ENCODE measurements at regions not wholly inside any gene's neighbourhood (a gene's known extent, or its start where the extent isn't known, plus 50 kb on each side); places are given as distances from the start of the nearest gene placed in this dataset.

DNA sequence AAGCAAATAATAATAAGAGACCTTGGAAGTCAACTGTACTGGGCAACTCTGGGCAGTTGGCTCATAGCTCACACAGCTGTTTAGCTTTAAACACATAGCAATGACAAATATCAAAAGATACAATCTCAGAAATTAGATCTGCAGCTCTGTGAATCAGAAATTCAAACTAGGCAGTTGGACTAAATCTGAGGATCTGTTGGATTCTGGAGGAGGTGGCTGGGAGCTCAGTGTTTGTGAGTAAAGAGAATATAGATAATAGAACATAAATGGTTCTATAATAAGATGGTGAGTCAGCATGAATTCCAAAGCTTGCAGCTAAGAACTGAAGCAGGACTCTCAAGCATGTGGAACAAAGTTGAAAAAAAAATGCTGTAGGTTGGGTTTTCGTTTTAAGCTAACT, 1949.4 kb upstream of the SEL1L start:
- Mint-ChIP-seq H3K9me3 (ENCODE audit: unreplicated experiment) (no peaks in the 10 kb centered on the region), H3K4me3 (ENCODE audit: unreplicated experiment) (no peak overlapping the region), H3K4me1 (ENCODE audit: insufficient read depth, unreplicated experiment) (peaks cover 7% of the 10 kb centered on the region), H3K27me3 (ENCODE audit: insufficient read depth, unreplicated experiment) (no peaks in the 10 kb centered on the region), H3K27ac (ENCODE audit: low read depth, unreplicated experiment) (no peak overlapping the region), H3K36me3 (ENCODE audit: insufficient read depth, unreplicated experiment) (no peaks in the 10 kb centered on the region)
- no TSS peak for BruUV-seq (replicated peaks)
- TF ChIP-seq, protein P1, sequence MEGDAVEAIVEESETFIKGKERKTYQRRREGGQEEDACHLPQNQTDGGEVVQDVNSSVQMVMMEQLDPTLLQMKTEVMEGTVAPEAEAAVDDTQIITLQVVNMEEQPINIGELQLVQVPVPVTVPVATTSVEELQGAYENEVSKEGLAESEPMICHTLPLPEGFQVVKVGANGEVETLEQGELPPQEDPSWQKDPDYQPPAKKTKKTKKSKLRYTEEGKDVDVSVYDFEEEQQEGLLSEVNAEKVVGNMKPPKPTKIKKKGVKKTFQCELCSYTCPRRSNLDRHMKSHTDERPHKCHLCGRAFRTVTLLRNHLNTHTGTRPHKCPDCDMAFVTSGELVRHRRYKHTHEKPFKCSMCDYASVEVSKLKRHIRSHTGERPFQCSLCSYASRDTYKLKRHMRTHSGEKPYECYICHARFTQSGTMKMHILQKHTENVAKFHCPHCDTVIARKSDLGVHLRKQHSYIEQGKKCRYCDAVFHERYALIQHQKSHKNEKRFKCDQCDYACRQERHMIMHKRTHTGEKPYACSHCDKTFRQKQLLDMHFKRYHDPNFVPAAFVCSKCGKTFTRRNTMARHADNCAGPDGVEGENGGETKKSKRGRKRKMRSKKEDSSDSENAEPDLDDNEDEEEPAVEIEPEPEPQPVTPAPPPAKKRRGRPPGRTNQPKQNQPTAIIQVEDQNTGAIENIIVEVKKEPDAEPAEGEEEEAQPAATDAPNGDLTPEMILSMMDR (IDR thresholded peaks at IDR 0.05; ENCODE audit: unreplicated experiment), result no peak
- no peak for DNase-seq (ENCODE audit: unreplicated experiment)
- POLR2A ChIA-PET, result interaction anchor here (0.5 kb wide), 1 partner anchor 145 kb away, joined by 3 read pairs; no protein-coding TSS in a partner anchor
- CTCF ChIA-PET, result no interaction called here
- intact Hi-C loops (cut with micrococcal nuclease), result no loop called here

DNA sequence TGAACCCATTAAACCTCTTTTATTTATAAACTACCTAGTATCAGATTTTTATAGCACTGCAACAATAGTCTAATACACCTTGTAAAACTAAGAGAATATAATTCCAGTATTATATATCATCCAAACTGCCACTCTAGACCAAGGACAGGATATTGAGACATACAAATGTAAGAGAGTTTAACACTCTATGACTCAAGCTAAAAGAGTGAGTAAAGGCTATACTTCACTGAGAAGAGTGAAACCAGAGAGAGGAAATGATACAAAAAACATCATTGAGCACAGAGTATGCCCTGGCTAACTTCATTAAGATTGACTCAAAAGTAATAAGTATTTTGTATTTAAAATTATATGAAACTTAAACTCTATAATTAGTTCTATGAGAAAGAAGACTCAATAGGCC, 1951.9 kb upstream of the SEL1L start:
- no peak for DNase-seq (ENCODE audit: unreplicated experiment)
- intact Hi-C loops (cut with micrococcal nuclease), result no loop called here
- no peaks in the 10 kb centered on the region for H3K9me3 Mint-ChIP-seq (ENCODE audit: unreplicated experiment)
- no peak overlapping the region for H3K4me3 Mint-ChIP-seq (ENCODE audit: unreplicated experiment)
- CTCF ChIA-PET, result no interaction called here
- H3K4me1 Mint-ChIP-seq (ENCODE audit: insufficient read depth, unreplicated experiment), result peaks cover 7% of the 10 kb centered on the region
- no peak overlapping the region for H3K27ac Mint-ChIP-seq (ENCODE audit: low read depth, unreplicated experiment)
- BruUV-seq (replicated peaks), result no TSS peak
- POLR2A ChIA-PET, result no interaction called here
- TF ChIP-seq, protein P1 (IDR thresholded peaks at IDR 0.05; ENCODE audit: unreplicated experiment), result no peak
- H3K36me3 Mint-ChIP-seq (ENCODE audit: insufficient read depth, unreplicated experiment), result no peaks in the 10 kb centered on the region
- no peaks in the 10 kb centered on the region for H3K27me3 Mint-ChIP-seq (ENCODE audit: insufficient read depth, unreplicated experiment)

DNA sequence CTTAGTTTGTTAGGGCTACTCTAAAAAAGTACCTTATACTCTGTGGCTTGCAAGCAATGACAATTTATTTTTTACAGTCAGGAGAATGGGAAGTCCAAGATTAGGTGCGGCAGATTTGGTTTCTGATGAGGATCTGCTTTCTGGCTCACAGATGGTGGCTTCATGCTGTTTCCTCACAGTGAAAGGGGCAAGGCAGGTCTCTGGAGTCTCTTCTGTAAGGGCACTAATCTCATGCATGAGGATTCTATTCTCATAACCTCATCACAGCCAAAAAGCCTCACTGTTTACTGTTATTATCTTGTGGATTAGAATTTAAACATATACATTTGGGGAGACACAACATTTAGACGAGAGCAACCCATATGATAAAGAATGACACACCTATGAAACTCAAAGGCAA, 1957.4 kb upstream of the SEL1L start:
- DNase-seq (ENCODE audit: unreplicated experiment), result no peak
- intact Hi-C loops (cut with micrococcal nuclease), result no loop called here
- no peaks in the 10 kb centered on the region for H3K4me1 Mint-ChIP-seq (ENCODE audit: insufficient read depth, unreplicated experiment)
- BruUV-seq (replicated peaks), result no TSS peak
- TF ChIP-seq, protein P1 (IDR thresholded peaks at IDR 0.05; ENCODE audit: unreplicated experiment), result no peak
- ChIA-PET CTCF (no interaction called here), POLR2A (no interaction called here)
- H3K27ac Mint-ChIP-seq (ENCODE audit: low read depth, unreplicated experiment), result no peak overlapping the region
- H3K36me3 Mint-ChIP-seq (ENCODE audit: insufficient read depth, unreplicated experiment), result no peaks in the 10 kb centered on the region
- no peaks in the 10 kb centered on the region for H3K9me3 Mint-ChIP-seq (ENCODE audit: unreplicated experiment)
- H3K4me3 Mint-ChIP-seq (ENCODE audit: unreplicated experiment), result no peak overlapping the region
- H3K27me3 Mint-ChIP-seq (ENCODE audit: insufficient read depth, unreplicated experiment), result no peaks in the 10 kb centered on the region

DNA sequence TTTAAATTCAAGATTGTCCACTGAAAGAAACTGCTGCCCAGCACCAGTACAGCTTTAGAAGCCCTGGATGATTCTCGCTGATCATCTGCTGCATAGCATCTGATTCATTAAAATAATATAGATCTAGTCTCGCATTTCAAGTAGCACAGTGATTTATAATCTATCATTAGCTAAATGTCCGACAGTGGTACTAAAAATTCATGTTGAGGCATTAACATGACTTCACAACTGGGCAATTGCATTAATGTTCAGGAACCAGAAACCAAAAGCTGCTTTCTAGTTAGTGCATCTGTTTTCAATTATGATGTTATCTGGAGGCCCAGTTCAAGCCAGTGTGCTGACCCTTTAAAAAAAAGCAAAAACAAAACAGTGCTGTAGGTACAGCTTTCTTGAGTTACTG, 1987.2 kb upstream of the SEL1L start:
- peaks cover 7% of the 10 kb centered on the region for H3K9me3 Mint-ChIP-seq (ENCODE audit: unreplicated experiment)
- H3K4me1 Mint-ChIP-seq (ENCODE audit: insufficient read depth, unreplicated experiment), result no peaks in the 10 kb centered on the region
- H3K4me3 Mint-ChIP-seq (ENCODE audit: unreplicated experiment), result no peak overlapping the region
- intact Hi-C loops (cut with micrococcal nuclease), result no loop called here
- CTCF ChIA-PET, result no interaction called here
- DNase-seq (ENCODE audit: unreplicated experiment), result no peak
- POLR2A ChIA-PET, result no interaction called here
- H3K36me3 Mint-ChIP-seq (ENCODE audit: insufficient read depth, unreplicated experiment), result no peaks in the 10 kb centered on the region
- BruUV-seq (replicated peaks), result no TSS peak
- H3K27ac Mint-ChIP-seq (ENCODE audit: low read depth, unreplicated experiment), result no peak overlapping the region
- no peaks in the 10 kb centered on the region for H3K27me3 Mint-ChIP-seq (ENCODE audit: insufficient read depth, unreplicated experiment)
- TF ChIP-seq, protein P1 (IDR thresholded peaks at IDR 0.05; ENCODE audit: unreplicated experiment), result no peak
